AG09319 (cell line): ENCODE measurements at regions not wholly inside any gene's neighbourhood (a gene's known extent, or its start where the extent isn't known, plus 50 kb on each side); places are given as distances from the start of the nearest gene placed in this dataset.

Experiments
- DNase-seq: peaks from one replicate; pipeline ENCODE4 v3.0.0-alpha.2; 2010; ENCODE audit warnings: low read depth; ENCODE audit errors: extremely low read depth
- CTCF ChIP-seq: IDR thresholded peaks from 2 replicates; pipeline ENCODE4 v1.5.1; 2011; ENCODE audit warnings: low read depth, mild to moderate bottlenecking, inconsistent platforms, low read length, moderate library complexity

GRCh38 chr22:44368611-44369292 is 56.0 kb upstream of the SHISAL1 start:
- no peak for TF ChIP-seq CTCF
- no peak for DNase-seq

- DNase-seq: no peak
- TF ChIP-seq CTCF: no peak
Observed at GRCh38 chr22:44366372-44367300, 53.9 kb upstream of the SHISAL1 start.

GRCh38 chr22:44365832-44366231 is 53.1 kb upstream of the SHISAL1 start:
- DNase-seq: no peak
- no peak for TF ChIP-seq CTCF

GRCh38 chr22:44365191-44365590 is 52.4 kb upstream of the SHISAL1 start:
- TF ChIP-seq CTCF: no peak
- no peak for DNase-seq

GRCh38 chr22:44364751-44365130 is 52.0 kb upstream of the SHISAL1 start:
- DNase-seq: no peak
- no peak for TF ChIP-seq CTCF

- DNase-seq: no peak
- no peak for TF ChIP-seq CTCF
Observed at GRCh38 chr22:44363980-44364750, 51.4 kb upstream of the SHISAL1 start.
